Right lobe of liver (tissue), 6 donors: ENCODE measurements at regions not wholly inside any gene's neighbourhood (a gene's known extent, or its start where the extent isn't known, plus 50 kb on each side); places are given as distances from the start of the nearest gene placed in this dataset.

Source experiments
- ATAC-seq, 4 donors: fragments of 200-7000 bp; cut with Tn5 transposase; one replicate each; pipeline ENCODE4 v1.9.1; 2020; ENCODE audit warnings: mild to moderate bottlenecking in 4 of 4, moderate library complexity in 4 of 4
- DNase-seq, 3 donors: peaks; one replicate each; pipeline ENCODE4 v3.0.0-alpha.2; 2020
- H3K27ac ChIP-seq, 3 donors: fragments of 200-600 bp; one replicate each; pipeline ENCODE4 v1.8.0; 2022
- H3K27me3 ChIP-seq, 2 donors: fragments of 200-600 bp; one replicate each; pipeline ENCODE4 v1.8.0; 2022
- H3K36me3 ChIP-seq, 4 donors: fragments of 200-600 bp; sonication (generic) in 1 of 4; one replicate each; pipeline versions ENCODE4 v1.5.1 to v1.8.0; 2017 to 2022; ENCODE audit warnings: control low read depth in 1 of 4
- H3K4me1 ChIP-seq, 4 donors: fragments of 200-600 bp; sonication (generic) in 1 of 4; one replicate each; pipeline versions ENCODE4 v1.5.1 to v1.8.0; 2017 to 2022; ENCODE audit warnings: control low read depth in 1 of 4
- H3K4me3 ChIP-seq, 3 donors: fragments of 200-600 bp; one replicate each; pipeline ENCODE4 v1.8.0; 2022
- H3K9me3 ChIP-seq, 4 donors: fragments of 200-600 bp; sonication (generic) in 1 of 4; one replicate each; pipeline versions ENCODE4 v1.5.1 to v1.8.0; 2017 to 2022; ENCODE audit warnings: control low read depth in 1 of 4
- POLR2A ChIP-seq: fragments of 450-650 bp; IDR thresholded peaks from one replicate; pipeline ENCODE4 v1.6.1; 2017; ENCODE audit warnings: antibody characterized with exemption, mild to moderate bottlenecking
- WGBS: methylation state at CpG from one replicate; pipeline ENCODE4 v1.1.6; 2018; ENCODE audit warnings: low coverage, low lambda C conversion rate; ENCODE audit not compliant: insufficient coverage; ENCODE audit errors: missing lambda C conversion rate; 5-methylcytosine and 5-hydroxymethylcytosine counted together
- intact Hi-C, 2 donors: fragments of 100-400 bp; cut with DNase I; formaldehyde crosslinking; loops; one replicate each; pipeline versions ENCODE4 v1.11.2 to v1.14.1; 2022
- TF ChIP-seq, protein P1 (sequence below), 4 donors: fragments of 200-600 bp in 3 of 4; fragments of 450-650 bp in 1 of 4; IDR thresholded peaks; one replicate each; pipeline versions ENCODE4 v1.5.1 to v1.8.0; 2016 to 2022; ENCODE audit warnings: antibody characterized with exemption in 4 of 4, mild to moderate bottlenecking in 2 of 4
- donor health status: DM: no; HTN: yes; CAD: no.
- donor health status: DM: no; HTN: no; CAD: no.
- donor health status: DM: no; HTN: no; CAD: no.
- donor health status: DM: no; HTN: yes; CAD: no.
- donor health status: DM: no; HTN: yes; CAD: no.

DNA sequence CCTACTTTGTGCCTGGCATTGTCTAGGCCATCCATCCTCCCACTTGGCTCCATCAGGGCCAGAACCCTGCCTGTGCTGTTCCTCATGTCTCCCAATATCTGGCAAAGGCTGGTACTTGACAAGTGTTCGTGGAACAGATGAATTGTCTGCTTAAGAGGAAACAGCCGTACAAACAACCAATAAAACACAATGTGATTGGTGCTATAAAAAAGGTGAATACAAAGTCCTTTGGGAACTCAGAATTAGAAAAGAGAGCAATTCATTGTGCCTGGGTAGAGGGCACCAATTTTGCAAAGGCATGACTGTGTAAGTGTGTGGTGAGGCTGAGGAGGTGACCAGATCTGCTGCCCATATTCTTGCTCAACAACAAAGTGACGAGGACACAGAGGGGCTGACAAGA lies 164.5 kb upstream of the PPP2R3A start:
- Histone ChIP-seq H3K36me3 (no peaks in the 10 kb centered on the region), H3K4me1 (no peaks in the 10 kb centered on the region), H3K27me3 (no peaks in the 10 kb centered on the region), H3K27ac (no peak overlapping the region), H3K4me3 (no peak overlapping the region), H3K9me3 (no peaks in the 10 kb centered on the region)
- WGBS, result 53% methylated on average over 3 of the region's 3 CpGs
- intact Hi-C loops, result no loop called here
- no peak for TF ChIP-seq POLR2A
- DNase-seq (no peak), ATAC-seq (no peak)

- Histone ChIP-seq H3K9me3 (no peaks in the 10 kb centered on the region), H3K36me3 (no peaks in the 10 kb centered on the region), H3K4me1 (no peaks in the 10 kb centered on the region), H3K4me3 (no peak overlapping the region), H3K27ac (no peak overlapping the region), H3K27me3 (no peaks in the 10 kb centered on the region)
- intact Hi-C loops, result no loop called here
- DNase-seq (no peak), ATAC-seq (no peak)
- no peak for TF ChIP-seq POLR2A
- TF ChIP-seq, protein P1, sequence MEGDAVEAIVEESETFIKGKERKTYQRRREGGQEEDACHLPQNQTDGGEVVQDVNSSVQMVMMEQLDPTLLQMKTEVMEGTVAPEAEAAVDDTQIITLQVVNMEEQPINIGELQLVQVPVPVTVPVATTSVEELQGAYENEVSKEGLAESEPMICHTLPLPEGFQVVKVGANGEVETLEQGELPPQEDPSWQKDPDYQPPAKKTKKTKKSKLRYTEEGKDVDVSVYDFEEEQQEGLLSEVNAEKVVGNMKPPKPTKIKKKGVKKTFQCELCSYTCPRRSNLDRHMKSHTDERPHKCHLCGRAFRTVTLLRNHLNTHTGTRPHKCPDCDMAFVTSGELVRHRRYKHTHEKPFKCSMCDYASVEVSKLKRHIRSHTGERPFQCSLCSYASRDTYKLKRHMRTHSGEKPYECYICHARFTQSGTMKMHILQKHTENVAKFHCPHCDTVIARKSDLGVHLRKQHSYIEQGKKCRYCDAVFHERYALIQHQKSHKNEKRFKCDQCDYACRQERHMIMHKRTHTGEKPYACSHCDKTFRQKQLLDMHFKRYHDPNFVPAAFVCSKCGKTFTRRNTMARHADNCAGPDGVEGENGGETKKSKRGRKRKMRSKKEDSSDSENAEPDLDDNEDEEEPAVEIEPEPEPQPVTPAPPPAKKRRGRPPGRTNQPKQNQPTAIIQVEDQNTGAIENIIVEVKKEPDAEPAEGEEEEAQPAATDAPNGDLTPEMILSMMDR (IDR thresholded peaks at IDR 0.05), result no peak
- WGBS, result 51% methylated on average over 10 of the region's 10 CpGs
Measured at GRCh38 chr3:135802171-135802570, 163.4 kb upstream of the PPP2R3A start.

- intact Hi-C loops, result no loop called here
- ATAC-seq (no peak), DNase-seq (no peak)
- H3K4me1 ChIP-seq, result no peaks in the 10 kb centered on the region
- no peaks in the 10 kb centered on the region for H3K36me3 ChIP-seq
- no peaks in the 10 kb centered on the region for H3K9me3 ChIP-seq
- WGBS, result 44% methylated on average over 9 of the region's 10 CpGs
- no peak overlapping the region for H3K4me3 ChIP-seq
- no peak for TF ChIP-seq POLR2A
- TF ChIP-seq, protein P1 (IDR thresholded peaks at IDR 0.05), result no peak
- H3K27ac ChIP-seq, result no peak overlapping the region
- H3K27me3 ChIP-seq, result no peaks in the 10 kb centered on the region
Measured at GRCh38 chr3:135803028-135803692, 162.4 kb upstream of the PPP2R3A start.

DNA sequence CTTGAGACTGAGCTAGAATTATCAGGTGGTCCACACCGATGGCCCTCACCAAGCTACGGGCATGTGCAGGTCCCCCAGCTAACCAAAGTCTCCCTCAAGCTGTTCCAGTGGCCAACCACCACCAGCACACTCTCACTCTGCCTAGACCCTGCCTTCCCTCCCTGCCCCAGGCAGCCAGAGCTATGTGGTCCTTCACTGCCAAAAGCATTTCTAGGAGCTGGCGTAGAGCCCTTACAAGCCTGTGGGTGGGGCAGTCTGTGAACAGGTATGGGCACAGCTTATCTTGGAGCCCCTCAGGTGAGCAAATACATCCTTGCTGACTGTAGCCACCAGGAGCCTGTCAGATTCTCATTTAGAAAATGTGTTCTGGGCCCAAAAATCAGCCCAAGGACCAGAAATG lies 159.8 kb upstream of the PPP2R3A start:
- Histone ChIP-seq H3K27me3 (no peaks in the 10 kb centered on the region), H3K9me3 (no peaks in the 10 kb centered on the region), H3K27ac (no peak overlapping the region), H3K4me1 (no peaks in the 10 kb centered on the region), H3K4me3 (no peak overlapping the region), H3K36me3 (no peaks in the 10 kb centered on the region)
- WGBS, result 58% methylated on average over 2 of the region's 3 CpGs
- ATAC-seq (no peak), DNase-seq (no peak)
- TF ChIP-seq, protein P1 (IDR thresholded peaks at IDR 0.05), result no peak
- intact Hi-C loops, result no loop called here

DNA sequence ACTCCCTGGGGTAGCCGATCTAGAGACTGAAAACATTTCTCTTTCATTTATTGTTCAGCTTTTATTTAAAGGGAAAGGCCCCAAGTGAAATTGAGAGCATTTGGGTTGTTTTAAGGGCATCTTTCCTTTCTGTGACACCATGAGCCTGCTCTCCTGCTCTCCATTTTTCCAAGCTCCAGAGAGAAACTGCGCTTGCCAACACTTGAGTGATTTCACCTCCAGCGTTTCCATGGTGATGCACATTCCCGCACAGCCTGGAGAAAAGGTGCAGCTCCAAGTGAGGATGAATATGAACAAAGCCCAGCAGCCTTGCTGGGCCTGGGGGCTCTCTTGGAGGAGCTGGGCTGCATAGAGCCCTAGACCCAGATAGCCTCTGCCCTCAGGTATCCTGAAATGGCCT lies 159.2 kb upstream of the PPP2R3A start:
- intact Hi-C loops, result no loop called here
- H3K4me3 ChIP-seq, result no peak overlapping the region
- DNase-seq (no peak), ATAC-seq (no peak)
- H3K27ac ChIP-seq, result no peak overlapping the region
- WGBS, result 56% methylated on average over 3 of the region's 4 CpGs
- no peaks in the 10 kb centered on the region for H3K36me3 ChIP-seq
- TF ChIP-seq, protein P1 (IDR thresholded peaks at IDR 0.05), result no peak
- TF ChIP-seq POLR2A, result no peak
- no peaks in the 10 kb centered on the region for H3K9me3 ChIP-seq
- no peaks in the 10 kb centered on the region for H3K4me1 ChIP-seq
- no peaks in the 10 kb centered on the region for H3K27me3 ChIP-seq
